Colonic mucosa (tissue), 4 donors: ENCODE measurements at regions not wholly inside any gene's neighbourhood (a gene's known extent, or its start where the extent isn't known, plus 50 kb on each side); places are given as distances from the start of the nearest gene placed in this dataset.

Experiments
- DNase-seq: peaks from one replicate; pipeline ENCODE4 v3.0.0-alpha.2; 2020
- H3K27ac ChIP-seq: fragments of 200-600 bp; one replicate; pipeline ENCODE4 v1.8.0; 2021
- H3K27me3 ChIP-seq: fragments of 200-600 bp; one replicate; pipeline ENCODE4 v1.8.0; 2021
- H3K36me3 ChIP-seq: fragments of 200-600 bp; one replicate; pipeline ENCODE4 v1.8.0; 2021
- H3K4me1 ChIP-seq: fragments of 200-600 bp; one replicate; pipeline ENCODE4 v1.8.0; 2021; ENCODE audit warnings: mild to moderate bottlenecking
- H3K4me3 ChIP-seq: fragments of 200-600 bp; one replicate; pipeline ENCODE4 v1.8.0; 2021
- H3K9ac ChIP-seq, 2 donors: one replicate each; pipeline ENCODE4 v1.7.0; 2013; ENCODE audit warnings: control low read depth in 2 of 2, low read depth in 2 of 2, low read length in 2 of 2
- H3K9me3 ChIP-seq: fragments of 200-600 bp; one replicate; pipeline ENCODE4 v1.8.0; 2021
- intact Hi-C: fragments of 100-400 bp; cut with DNase I; formaldehyde crosslinking; loops from one replicate; pipeline ENCODE4 v1.14.1; 2022
- TF ChIP-seq, protein P1 (sequence below): fragments of 200-600 bp; IDR thresholded peaks from one replicate; pipeline ENCODE4 v1.8.0; 2022; ENCODE audit warnings: antibody characterized with exemption, mild to moderate bottlenecking
- donor health status: healthy.
- donor health status: DM: no; HTN: no; CAD: no.
- donor health status: DM: no; HTN: no; CAD: no.

DNA sequence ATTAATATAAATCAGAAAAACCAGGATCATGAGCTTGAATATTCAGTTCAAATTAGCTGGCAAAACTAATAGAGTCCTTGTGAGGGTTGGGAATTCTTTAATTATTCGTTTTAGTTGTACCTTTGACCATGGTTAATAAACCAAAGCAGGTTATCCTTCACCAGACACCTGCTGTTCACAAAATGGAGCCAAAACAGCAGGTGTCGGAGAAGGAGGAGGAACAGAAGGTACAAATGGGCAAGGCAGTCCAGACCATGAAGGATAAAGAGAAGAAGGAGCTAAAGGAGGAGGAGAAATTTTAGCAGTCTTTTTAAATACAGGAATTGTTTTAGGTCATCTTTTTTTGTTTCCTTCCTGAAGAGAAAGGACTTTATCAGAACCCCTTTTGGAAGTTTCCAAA is 106.1 kb downstream of the NHLRC3 start:
- intact Hi-C loops: loop anchor here (10.0 kb wide), 1 partner anchor 120 kb away; no protein-coding TSS in a partner anchor
- H3K4me1 ChIP-seq: no peaks in the 10 kb centered on the region
- no peaks in the 10 kb centered on the region for H3K36me3 ChIP-seq
- no peak overlapping the region for H3K9ac ChIP-seq
- H3K9me3 ChIP-seq: no peaks in the 10 kb centered on the region
- H3K27me3 ChIP-seq: no peaks in the 10 kb centered on the region
- TF ChIP-seq, protein P1, sequence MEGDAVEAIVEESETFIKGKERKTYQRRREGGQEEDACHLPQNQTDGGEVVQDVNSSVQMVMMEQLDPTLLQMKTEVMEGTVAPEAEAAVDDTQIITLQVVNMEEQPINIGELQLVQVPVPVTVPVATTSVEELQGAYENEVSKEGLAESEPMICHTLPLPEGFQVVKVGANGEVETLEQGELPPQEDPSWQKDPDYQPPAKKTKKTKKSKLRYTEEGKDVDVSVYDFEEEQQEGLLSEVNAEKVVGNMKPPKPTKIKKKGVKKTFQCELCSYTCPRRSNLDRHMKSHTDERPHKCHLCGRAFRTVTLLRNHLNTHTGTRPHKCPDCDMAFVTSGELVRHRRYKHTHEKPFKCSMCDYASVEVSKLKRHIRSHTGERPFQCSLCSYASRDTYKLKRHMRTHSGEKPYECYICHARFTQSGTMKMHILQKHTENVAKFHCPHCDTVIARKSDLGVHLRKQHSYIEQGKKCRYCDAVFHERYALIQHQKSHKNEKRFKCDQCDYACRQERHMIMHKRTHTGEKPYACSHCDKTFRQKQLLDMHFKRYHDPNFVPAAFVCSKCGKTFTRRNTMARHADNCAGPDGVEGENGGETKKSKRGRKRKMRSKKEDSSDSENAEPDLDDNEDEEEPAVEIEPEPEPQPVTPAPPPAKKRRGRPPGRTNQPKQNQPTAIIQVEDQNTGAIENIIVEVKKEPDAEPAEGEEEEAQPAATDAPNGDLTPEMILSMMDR: no peak
- no peak overlapping the region for H3K4me3 ChIP-seq
- no peak for DNase-seq
- H3K27ac ChIP-seq: no peak overlapping the region

DNA sequence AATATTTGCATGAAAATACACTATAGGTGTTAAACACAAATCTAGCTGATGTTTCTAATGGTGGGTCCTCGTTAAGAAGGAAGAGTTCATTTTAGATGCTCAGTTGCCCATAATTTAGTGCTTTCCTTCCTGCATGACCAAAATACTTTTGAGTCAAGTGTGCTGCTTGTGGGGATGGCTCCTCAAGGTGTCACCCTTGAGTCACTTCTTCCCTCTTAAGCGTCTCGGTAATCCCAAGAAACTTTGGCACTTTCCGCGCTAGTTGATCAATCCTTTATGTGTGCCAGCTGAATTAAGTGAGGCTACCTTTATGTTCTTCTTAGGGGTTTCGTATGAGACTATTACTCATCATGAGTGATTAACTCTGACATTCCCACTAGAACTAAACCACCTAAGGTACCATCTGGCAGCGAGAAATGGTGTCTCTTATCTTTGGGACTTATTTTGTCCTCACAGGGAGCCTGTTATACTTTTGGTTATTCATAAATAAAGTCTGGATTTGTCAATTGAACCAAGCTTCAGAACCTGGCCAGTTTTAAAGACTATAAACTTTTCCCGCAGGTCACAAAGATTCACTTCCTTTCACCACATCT is 106.8 kb downstream of the NHLRC3 start:
- Histone ChIP-seq H3K27ac (no peak overlapping the region), H3K9ac (no peak overlapping the region), H3K36me3 (no peaks in the 10 kb centered on the region), H3K4me1 (no peaks in the 10 kb centered on the region), H3K4me3 (no peak overlapping the region), H3K9me3 (no peaks in the 10 kb centered on the region), H3K27me3 (no peaks in the 10 kb centered on the region)
- DNase-seq: peak; percentile 52
- TF ChIP-seq, protein P1: peak; percentile 52
- intact Hi-C loops: loop anchor here (5.0 to 10.0 kb wide), 2 partner anchors 120 to 472 kb away; no protein-coding TSS in a partner anchor

DNA sequence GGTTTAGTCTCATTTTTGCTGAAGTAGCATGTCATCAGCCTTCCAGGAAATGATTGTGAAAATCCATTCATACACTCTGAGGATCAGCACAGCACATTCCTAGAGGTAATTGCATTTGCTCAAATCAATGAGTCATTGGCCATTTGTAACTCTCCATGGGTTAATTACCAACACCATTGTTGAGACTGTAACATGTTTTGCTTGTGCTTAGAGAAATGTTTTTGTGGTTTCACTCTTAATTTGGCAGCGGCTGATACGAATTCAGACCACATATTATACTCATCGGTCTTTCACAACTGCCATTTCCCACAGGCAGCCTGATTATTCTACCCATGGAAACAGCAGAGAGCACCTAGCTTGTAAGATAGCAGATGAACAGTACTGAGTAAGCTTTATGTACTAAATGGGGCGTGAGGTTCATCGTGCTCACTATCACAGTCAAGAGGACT is 110.3 kb downstream of the NHLRC3 start:
- H3K27ac ChIP-seq: no peak overlapping the region
- H3K9me3 ChIP-seq: no peaks in the 10 kb centered on the region
- no peaks in the 10 kb centered on the region for H3K4me1 ChIP-seq
- TF ChIP-seq, protein P1: no peak
- intact Hi-C loops: loop anchor here (5.0 to 10.0 kb wide), 2 partner anchors 116 to 469 kb away; no protein-coding TSS in a partner anchor
- no peak overlapping the region for H3K4me3 ChIP-seq
- no peak overlapping the region for H3K9ac ChIP-seq
- no peaks in the 10 kb centered on the region for H3K27me3 ChIP-seq
- no peaks in the 10 kb centered on the region for H3K36me3 ChIP-seq
- no peak for DNase-seq

DNA sequence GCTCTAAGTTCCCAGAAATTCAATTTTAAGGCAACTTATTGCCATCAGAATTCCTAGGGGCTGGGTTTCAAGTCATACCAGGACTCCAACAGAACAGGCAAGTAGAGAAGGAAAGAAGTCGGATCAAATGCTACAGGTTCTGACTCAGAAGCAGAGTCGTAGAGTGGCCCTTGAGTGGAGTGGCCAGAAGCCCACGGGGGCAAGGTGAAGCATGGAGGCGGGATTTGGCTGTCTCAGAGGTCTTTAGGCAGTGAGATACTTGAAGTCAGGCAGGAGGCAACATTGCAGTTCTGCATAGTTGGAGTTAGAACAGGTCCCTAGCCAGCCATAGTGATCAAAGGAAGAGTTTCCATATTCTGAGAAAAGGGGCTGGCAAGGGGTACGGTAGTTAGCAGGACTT is 111.6 kb downstream of the NHLRC3 start:
- H3K27ac ChIP-seq: no peak overlapping the region
- no peaks in the 10 kb centered on the region for H3K27me3 ChIP-seq
- intact Hi-C loops: loop anchor here (5.0 to 10.0 kb wide), 2 partner anchors 115 to 467 kb away; no protein-coding TSS in a partner anchor
- DNase-seq: no peak
- H3K4me3 ChIP-seq: no peak overlapping the region
- H3K36me3 ChIP-seq: no peaks in the 10 kb centered on the region
- no peaks in the 10 kb centered on the region for H3K4me1 ChIP-seq
- no peak overlapping the region for H3K9ac ChIP-seq
- TF ChIP-seq, protein P1: no peak
- no peaks in the 10 kb centered on the region for H3K9me3 ChIP-seq

DNA sequence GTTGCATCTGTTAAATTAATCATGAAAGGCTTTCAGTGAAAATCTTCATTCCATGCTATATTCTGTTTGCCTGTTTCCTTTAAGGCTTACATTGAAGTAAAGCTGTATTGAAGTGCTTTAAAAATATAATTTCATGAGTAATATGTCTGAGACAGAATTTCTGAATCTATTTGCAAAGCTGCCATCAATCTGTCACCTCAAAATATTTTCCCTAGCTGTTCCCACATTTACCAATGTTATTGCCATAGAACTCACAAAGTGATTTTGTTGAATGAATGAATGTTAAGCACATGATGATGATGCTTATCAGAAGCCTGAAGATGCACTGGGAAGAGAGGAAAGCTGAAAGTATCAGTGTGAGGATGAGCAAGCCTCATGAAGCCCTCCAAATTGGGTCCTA is 115.8 kb downstream of the NHLRC3 start:
- Histone ChIP-seq H3K4me3 (no peak overlapping the region), H3K27ac (no peak overlapping the region), H3K9ac (no peak overlapping the region), H3K36me3 (no peaks in the 10 kb centered on the region), H3K4me1 (no peaks in the 10 kb centered on the region), H3K27me3 (no peaks in the 10 kb centered on the region), H3K9me3 (no peaks in the 10 kb centered on the region)
- TF ChIP-seq, protein P1: no peak
- intact Hi-C loops: no loop called here
- DNase-seq: no peak
